K562 (cell line): ENCODE measurements at regions not wholly inside any gene's neighbourhood (a gene's known extent, or its start where the extent isn't known, plus 50 kb on each side); places are given as distances from the start of the nearest gene placed in this dataset.
"Not testable (repeated sequence)": the region's sequence is repeated elsewhere in the genome, so short reads cannot be mapped to it uniquely, and the experiment has no call there.

Source experiments
- ELF1 ChIP-seq: fragments of 200-800 bp; sonication (Bioruptor generic); IDR thresholded peaks from 2 replicates; pipeline ENCODE4 v1.6.1; 2016; ENCODE audit warnings: missing genetic modification characterization, missing compliant biosample characterization
- EZH2 ChIP-seq: IDR thresholded peaks from 2 replicates; pipeline ENCODE4 v1.6.1; 2012; ENCODE audit warnings: low read depth, mild to moderate bottlenecking, inconsistent platforms, low read length, borderline replicate concordance
- GABPA ChIP-seq: fragments of 200-800 bp; sonication (Bioruptor generic); conservative IDR thresholded peaks from 2 replicates; pipeline ENCODE4 v1.6.1; 2016; ENCODE audit warnings: low read depth, missing genetic modification characterization, missing compliant biosample characterization
- GTF2F1 ChIP-seq: IDR thresholded peaks from 2 replicates; pipeline ENCODE4 v1.6.1; 2011; ENCODE audit warnings: low read depth, low read length, improper control_type of control experiment
- HMGXB4 ChIP-seq: sonication (generic); formaldehyde crosslinking; IDR thresholded peaks from 2 replicates; pipeline ENCODE4 v1.8.1; 2023; ENCODE audit warnings: mild to moderate bottlenecking, missing genetic modification reagents
- IRF2 ChIP-seq: sonication (generic); formaldehyde crosslinking; IDR thresholded peaks from 2 replicates; pipeline ENCODE4 v1.8.1; 2022; ENCODE audit warnings: mild to moderate bottlenecking, missing genetic modification reagents
- NFIC ChIP-seq: fragments of 450-650 bp; IDR thresholded peaks from 2 replicates; pipeline ENCODE4 v1.6.1; 2017; ENCODE audit warnings: mild to moderate bottlenecking, inconsistent platforms
- NR2C2 ChIP-seq, 2 experiments: fragments of 200-800 bp in 1 of 2; sonication (Bioruptor generic) in 1 of 2; sonication (generic) in 1 of 2; formaldehyde crosslinking in 1 of 2; IDR thresholded peaks; 2 replicates each; pipeline versions ENCODE4 v1.6.1 to v1.8.0; 2016 to 2022; ENCODE audit warnings: mild to moderate bottlenecking in 1 of 2, missing compliant biosample characterization in 1 of 2, missing genetic modification characterization in 1 of 2, missing genetic modification reagents in 1 of 2
- PBX2 ChIP-seq, 2 experiments: IDR thresholded peaks in 1 of 2; conservative IDR thresholded peaks in 1 of 2; 2 replicates each; pipeline ENCODE4 v1.6.1; 2016; ENCODE audit warnings: low read depth in 2 of 2, mild to moderate bottlenecking in 1 of 2, missing compliant biosample characterization in 1 of 2, missing genetic modification characterization in 1 of 2, moderate library complexity in 1 of 2
- PYGO2 ChIP-seq: fragments of 450-650 bp; IDR thresholded peaks from 2 replicates; pipeline ENCODE4 v1.6.1; 2016; ENCODE audit warnings: mild to moderate bottlenecking, missing genetic modification characterization, moderate library complexity, missing compliant biosample characterization
- RAD21 ChIP-seq, 2 experiments: fragments of 250-450 bp in 1 of 2; fragments of 450-650 bp in 1 of 2; sonication (Bioruptor Pico) in 1 of 2; formaldehyde crosslinking in 1 of 2; IDR thresholded peaks in 1 of 2; conservative IDR thresholded peaks in 1 of 2; 2 replicates each; pipeline versions ENCODE4 v1.4.0 to v1.8.0; 2020 to 2022; ENCODE audit warnings: mild to moderate bottlenecking in 2 of 2, moderate library complexity in 1 of 2
- ZFPM2 ChIP-seq: fragments of 250-450 bp; sonication (Bioruptor Pico); IDR thresholded peaks from 2 replicates; pipeline ENCODE4 v1.5.1; 2022; ENCODE audit warnings: mild to moderate bottlenecking

- TF ChIP-seq PBX2 (CRISPR knock-in tag; IDR thresholded peaks at IDR 0.05; ENCODE audit: low read depth); PBX2 (tag; conservative IDR thresholded peaks at IDR 0.05; ENCODE audit: low read depth); ELF1 (tag); HMGXB4; PYGO2 (tag); IRF2 (CRISPR knock-in tag); ZFPM2 (CRISPR knock-in tag); GTF2F1; GABPA (tag); NR2C2 (CRISPR knock-in tag; IDR thresholded peaks at IDR 0.05); NR2C2 (tag; IDR thresholded peaks at IDR 0.05); EZH2; RAD21 (CRISPR knock-in tag; conservative IDR thresholded peaks at IDR 0.05 in 1 of 2, IDR thresholded peaks at IDR 0.05 in 1 of 2); NFIC: not testable (repeated sequence)
These were observed 273.3 kb upstream of the FRG1 start for GRCh38 chr4:189667386-189667785.
